ENCODE measurements at regions not wholly inside any gene's neighbourhood (a gene's known extent, or its start where the extent isn't known, plus 50 kb on each side); places are given as distances from the start of the nearest gene placed in this dataset.
A peak's percentile ranks its signal among the peaks of the same experiment; 100 is the strongest.
"Not testable (repeated sequence)": the region's sequence is repeated elsewhere in the genome, so short reads cannot be mapped to it uniquely, and the experiment has no call there.

DNA sequence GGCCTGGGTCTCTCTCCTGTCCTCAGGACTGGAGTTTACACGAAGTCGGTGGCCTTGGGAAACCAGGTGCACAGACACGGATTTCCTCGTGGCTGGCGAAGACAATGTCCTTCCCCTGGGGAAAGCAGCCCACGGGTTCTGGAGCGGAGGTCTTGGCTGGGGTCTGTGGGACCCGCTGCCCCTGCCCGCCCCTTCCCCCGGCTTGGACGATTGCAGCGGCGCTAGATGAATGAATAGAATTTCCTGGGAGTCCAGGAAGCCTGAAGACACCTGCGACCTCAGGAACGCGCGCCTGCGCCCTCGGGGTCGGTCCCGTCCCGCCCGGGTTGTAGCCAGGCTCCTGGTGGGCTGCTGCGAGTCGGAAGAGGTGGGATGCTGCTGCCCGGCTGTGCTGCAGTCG lies 564.7 kb downstream of the TSPY10 start:
- peak; percentile 1 for DNase-seq
- no peak overlapping the region for H3K4me3 ChIP-seq (ENCODE audit: insufficient read depth, low read depth, low read length)
- no peaks in the 10 kb centered on the region for H3K27me3 ChIP-seq (ENCODE audit: control insufficient read depth, insufficient read depth, low read length)
- H3K36me3 ChIP-seq (replicated peaks; ENCODE audit: control insufficient read depth, insufficient read depth, low read length), result no peaks in the 10 kb centered on the region

DNA sequence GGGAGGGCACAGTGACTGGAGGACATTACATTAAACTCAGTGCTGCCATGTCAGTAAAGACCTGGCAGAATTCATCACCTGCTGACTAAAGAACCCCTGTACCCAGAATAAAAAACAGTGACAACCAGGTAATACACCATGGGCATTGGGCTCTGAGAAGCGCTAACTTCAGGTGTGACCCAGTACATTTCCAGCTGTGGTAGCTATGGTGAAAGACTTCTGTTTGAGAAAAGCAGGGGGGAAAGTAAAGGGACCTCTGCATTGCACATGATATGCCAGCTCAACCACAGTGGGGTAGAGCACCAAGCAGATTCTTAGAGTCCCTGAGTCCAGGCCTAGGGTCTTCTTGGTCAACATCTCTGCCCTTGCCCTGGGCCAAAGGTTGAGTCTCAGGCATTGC lies 578.6 kb downstream of the TSPY10 start:
- H3K27me3 ChIP-seq (ENCODE audit: control insufficient read depth, insufficient read depth, low read length); DNase-seq; H3K4me3 ChIP-seq (ENCODE audit: insufficient read depth, low read depth, low read length); H3K36me3 ChIP-seq (replicated peaks; ENCODE audit: control insufficient read depth, insufficient read depth, low read length): not testable (repeated sequence)
